GM21390 (cell line): ENCODE measurements at regions not wholly inside any gene's neighbourhood (a gene's known extent, or its start where the extent isn't known, plus 50 kb on each side); places are given as distances from the start of the nearest gene placed in this dataset.
A peak's percentile ranks its signal among the peaks of the same experiment; 100 is the strongest.
"Not testable (repeated sequence)": the region's sequence is repeated elsewhere in the genome, so short reads cannot be mapped to it uniquely, and the experiment has no call there.

ENCODE experiments used
- ATAC-seq: cut with Tn5 transposase; IDR thresholded peaks from one replicate; pipeline ENCODE4 v1.9.1; 2021; ENCODE audit not compliant: unreplicated experiment

GRCh38 chr7:29649028-29649716 is 85.5 kb downstream of the PRR15 start:
- no peak for ATAC-seq

GRCh38 chr7:29649876-29650275 is 86.2 kb downstream of the PRR15 start:
- ATAC-seq = no peak

- ATAC-seq = no peak
Observed at GRCh38 chr7:29651477-29651876, 87.8 kb downstream of the PRR15 start.

GRCh38 chr7:29652556-29652955 is 88.9 kb downstream of the PRR15 start:
- ATAC-seq = no peak

- ATAC-seq = not testable (repeated sequence)
Observed at GRCh38 chr7:29654340-29654739, 90.7 kb downstream of the PRR15 start.

GRCh38 chr7:29657288-29657687 is 93.7 kb downstream of the PRR15 start:
- ATAC-seq = no peak

GRCh38 chr7:29657856-29658255 is 94.2 kb downstream of the PRR15 start:
- ATAC-seq = no peak

- not testable (repeated sequence) for ATAC-seq
Observed at GRCh38 chr7:29659213-29659612, 95.6 kb downstream of the PRR15 start.

GRCh38 chr7:29662899-29663298 is 99.3 kb downstream of the PRR15 start:
- not testable (repeated sequence) for ATAC-seq

GRCh38 chr7:29664999-29665398 is 101.4 kb downstream of the PRR15 start:
- ATAC-seq = not testable (repeated sequence)

- not testable (repeated sequence) for ATAC-seq
Observed at GRCh38 chr7:29667096-29667669, 103.5 kb downstream of the PRR15 start.

GRCh38 chr7:29671286-29671685 is 107.7 kb downstream of the PRR15 start:
- ATAC-seq = not testable (repeated sequence)

GRCh38 chr7:29673635-29674034 is 110.0 kb downstream of the PRR15 start:
- ATAC-seq = not testable (repeated sequence)

- not testable (repeated sequence) for ATAC-seq
Observed at GRCh38 chr7:29674626-29675025, 111.0 kb downstream of the PRR15 start.

GRCh38 chr7:29677254-29677653 is 113.6 kb downstream of the PRR15 start:
- not testable (repeated sequence) for ATAC-seq

GRCh38 chr7:29679963-29680362 is 116.3 kb downstream of the PRR15 start:
- ATAC-seq = not testable (repeated sequence)

- not testable (repeated sequence) for ATAC-seq
Observed at GRCh38 chr7:29680601-29681000, 117.0 kb downstream of the PRR15 start.

- peak; percentile 7 for ATAC-seq
Observed at GRCh38 chr7:29684151-29684786, 120.6 kb downstream of the PRR15 start.

- ATAC-seq = peak; percentile 83
Observed at GRCh38 chr7:29684787-29685650, 121.3 kb upstream of the WIPF3 start.

GRCh38 chr7:29685651-29686271 is 120.5 kb upstream of the WIPF3 start:
- not testable (repeated sequence) for ATAC-seq

GRCh38 chr7:29690510-29690909 is 115.8 kb upstream of the WIPF3 start:
- ATAC-seq = not testable (repeated sequence)
